SKM-1 treated with dmso at 0.1 percent for 144 hours (cell line): ENCODE measurements at regions not wholly inside any gene's neighbourhood (a gene's known extent, or its start where the extent isn't known, plus 50 kb on each side); places are given as distances from the start of the nearest gene placed in this dataset.

Source experiments
- DNase-seq: peaks from one replicate; lab custom pipeline; 2025; ENCODE audit not compliant: unreplicated experiment; lab: John Stamatoyannopoulos, UW

DNA sequence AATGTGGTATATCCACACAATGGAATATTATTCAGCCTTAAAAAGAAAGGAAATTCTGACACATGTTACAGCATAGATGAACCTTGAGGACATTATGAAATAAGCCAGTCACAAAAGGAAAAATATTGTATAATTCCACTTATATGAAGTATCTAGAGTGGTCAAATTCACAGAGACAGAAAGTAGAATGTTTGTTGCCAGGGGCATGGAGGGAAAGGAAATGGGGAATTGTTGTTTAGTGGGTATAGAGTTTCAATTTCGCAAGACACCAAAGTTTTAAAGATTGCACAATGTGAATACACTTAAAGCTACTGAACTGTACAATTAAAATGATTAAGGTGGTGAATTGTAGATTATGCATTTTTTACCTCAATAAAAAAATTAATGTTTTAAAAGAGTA is 92.9 kb downstream of the TXNL1 start:
- DNase-seq = no peak

DNA sequence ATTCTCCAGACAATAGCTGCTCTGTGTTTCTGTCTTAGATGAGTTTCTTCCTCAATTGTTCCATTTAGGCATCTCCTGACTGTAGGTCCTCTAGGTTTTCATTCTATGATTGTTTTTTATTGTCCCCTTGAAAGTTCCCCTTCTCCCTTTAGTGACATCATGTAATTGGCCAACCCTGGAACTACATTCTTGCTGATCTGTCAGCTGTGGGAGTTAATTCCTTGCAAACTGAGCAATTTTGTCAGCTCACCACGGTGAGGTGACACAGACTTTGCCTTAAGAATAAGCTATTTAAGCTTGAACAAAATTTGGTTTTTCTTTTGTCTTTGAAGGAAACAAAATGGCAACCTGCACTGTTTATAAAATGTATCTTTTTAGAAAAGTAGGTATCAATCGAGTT is 95.9 kb downstream of the TXNL1 start:
- no peak for DNase-seq

DNA sequence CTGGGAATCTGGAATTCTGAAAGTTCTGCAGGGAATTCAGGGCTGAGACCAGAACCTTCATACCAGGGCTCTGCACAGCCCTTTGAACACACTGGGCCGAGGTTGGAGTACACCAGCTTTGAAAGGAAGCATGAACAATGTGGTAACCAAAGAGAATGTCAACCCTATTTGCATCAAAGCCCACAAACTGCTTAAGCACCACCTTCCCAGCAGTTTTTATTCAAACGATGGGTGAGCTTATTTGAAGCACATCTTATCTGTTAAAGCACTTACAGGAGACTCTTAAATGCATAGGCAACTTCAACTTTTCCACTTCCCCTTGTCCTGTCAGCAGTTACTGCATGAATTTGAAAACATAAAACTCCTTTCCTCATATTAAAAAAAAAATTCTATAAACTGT is 96.6 kb downstream of the TXNL1 start:
- no peak for DNase-seq

DNA sequence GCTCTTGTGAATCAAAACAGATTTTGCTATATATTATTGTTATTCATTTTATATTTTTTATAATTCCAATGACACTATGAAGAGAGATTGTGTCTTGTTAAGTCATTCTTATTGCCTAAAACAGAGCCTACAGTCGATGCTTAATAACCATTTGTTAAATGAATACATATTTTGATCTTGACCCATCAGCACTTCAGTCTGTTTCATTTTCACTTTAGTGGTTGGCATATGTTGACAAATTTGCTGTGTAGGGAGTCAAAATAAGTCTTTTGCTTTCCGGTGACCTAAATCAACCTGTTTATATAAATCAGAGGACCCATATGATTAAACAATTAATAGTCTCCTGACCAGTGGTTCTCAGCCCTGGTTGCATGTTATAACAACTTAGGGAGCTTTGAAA is 97.1 kb downstream of the TXNL1 start:
- no peak for DNase-seq

DNA sequence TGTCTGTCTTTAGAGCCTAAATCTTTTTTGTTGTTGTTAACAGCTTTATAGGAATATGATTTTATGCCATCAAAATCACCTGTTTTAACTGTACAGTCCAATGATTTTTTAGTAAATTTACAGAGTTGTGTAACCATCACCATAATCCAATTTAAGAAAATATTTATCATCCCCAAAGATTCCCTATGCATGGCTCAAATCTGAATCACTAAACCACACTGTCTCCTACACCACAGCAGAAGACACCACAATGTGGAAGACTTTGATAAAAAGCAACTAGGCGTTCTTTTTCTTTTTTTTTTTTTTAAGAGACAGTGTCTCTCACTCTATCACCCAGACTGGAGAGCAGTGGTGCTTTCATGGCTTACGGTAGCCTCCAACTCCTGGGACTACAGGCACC is 99.6 kb downstream of the TXNL1 start:
- DNase-seq = no peak

DNA sequence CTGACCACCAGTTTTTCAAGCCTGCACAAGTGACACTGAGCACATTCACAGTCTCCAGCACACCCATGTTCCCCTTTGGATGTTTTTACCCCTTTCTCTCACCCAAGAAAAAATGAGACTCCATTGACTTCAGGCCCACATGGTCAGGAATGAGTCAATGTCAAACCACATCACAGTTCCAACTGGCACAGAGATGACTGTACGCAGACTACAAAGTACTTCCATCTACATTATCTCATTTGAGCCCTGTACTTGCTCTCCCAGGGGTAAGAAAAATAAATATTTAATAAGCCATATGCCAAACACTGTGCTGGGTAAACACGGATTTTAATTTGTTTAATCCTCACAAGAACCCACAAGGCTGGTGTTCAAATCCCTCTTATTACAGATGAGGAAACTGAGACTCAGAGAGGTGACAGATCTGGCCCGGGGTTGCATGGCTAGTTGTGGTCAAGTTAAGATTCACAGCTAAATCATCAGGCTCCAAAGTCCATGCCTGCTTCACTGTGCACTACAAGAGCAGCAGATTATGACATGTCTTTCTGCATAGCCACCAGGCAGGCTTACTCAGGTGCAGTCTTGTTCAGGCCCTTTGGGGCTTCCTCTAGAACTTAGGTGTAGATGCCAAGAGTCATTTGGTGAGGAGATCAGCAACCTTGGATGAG is 106.1 kb downstream of the TXNL1 start:
- DNase-seq = no peak

DNA sequence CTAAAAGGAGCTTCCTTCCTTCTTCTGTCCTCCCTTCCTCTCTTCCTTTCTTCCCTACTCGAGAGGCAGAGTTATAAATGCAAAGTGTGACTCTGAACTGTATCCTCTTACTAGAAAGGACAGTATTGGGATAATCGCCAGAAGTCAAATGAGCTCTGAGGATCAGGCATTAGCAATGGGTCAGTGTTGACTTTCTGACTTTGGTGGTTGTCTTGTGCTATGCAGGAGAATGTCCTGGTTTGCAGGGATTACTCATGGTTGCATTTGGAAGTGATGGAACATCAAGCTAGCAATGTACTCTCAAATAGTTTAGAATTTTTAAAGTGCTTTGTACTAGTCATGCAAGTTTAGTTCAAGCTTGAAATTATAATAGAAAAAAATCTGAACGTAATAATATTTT is 115.6 kb downstream of the TXNL1 start:
- no peak for DNase-seq

DNA sequence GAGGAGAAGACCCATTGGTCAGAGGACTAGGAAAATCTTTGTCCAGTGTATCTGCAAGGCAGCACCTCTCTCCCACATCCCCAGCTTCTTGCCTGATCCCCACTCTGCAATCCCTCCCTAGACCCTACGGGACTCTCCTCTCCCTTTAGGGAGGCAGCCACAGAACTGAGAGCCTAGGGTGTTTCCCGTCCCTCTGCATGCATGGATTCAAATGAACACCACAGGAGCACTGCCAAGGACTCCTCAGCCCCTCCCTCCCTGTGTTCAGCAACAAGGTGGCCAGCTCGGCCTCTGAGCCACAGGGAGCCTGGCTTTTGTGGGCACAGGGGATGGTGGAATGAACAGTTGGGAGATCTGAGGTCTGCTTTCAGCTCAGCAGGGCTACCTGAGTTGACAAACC is 117.1 kb downstream of the TXNL1 start:
- DNase-seq = no peak

DNA sequence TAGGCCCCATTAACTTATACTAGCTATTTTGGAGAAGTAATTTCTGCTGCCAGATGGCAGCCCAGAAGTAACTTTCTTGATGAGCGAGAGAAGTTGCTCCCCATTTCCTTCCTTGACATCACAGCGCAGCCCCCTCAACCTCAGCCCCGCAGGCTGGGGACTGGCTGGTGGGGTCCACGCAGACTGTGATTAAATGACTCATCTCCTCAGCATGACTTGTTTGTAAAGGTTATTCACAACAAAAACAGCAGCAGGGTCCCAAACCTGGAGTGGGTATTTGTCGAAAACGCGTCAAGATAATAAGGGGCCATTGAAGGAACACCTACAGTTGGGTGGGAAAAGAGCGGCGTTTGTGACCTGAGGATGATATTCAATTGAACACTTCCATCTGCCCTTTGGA is 120.6 kb downstream of the TXNL1 start:
- DNase-seq = no peak

DNA sequence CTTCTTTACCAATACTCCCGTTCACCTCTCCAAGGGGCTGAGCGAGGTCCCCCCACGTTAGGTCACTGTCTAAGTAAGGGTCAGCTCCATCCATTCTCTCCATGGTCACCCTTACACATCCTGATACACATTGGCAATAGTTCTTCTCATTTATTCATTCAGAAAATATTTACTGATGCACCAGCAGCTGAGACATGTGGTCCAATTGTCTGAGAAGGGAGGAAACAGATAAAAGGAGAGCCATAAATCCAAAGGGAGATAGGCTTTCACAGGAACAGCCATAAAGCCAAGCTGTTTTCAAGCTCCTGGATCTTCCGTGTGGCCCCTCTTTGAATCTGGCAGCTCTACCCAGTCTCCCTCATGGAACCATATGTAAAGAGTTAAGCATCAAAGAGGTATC is 121.2 kb downstream of the TXNL1 start:
- no peak for DNase-seq

DNA sequence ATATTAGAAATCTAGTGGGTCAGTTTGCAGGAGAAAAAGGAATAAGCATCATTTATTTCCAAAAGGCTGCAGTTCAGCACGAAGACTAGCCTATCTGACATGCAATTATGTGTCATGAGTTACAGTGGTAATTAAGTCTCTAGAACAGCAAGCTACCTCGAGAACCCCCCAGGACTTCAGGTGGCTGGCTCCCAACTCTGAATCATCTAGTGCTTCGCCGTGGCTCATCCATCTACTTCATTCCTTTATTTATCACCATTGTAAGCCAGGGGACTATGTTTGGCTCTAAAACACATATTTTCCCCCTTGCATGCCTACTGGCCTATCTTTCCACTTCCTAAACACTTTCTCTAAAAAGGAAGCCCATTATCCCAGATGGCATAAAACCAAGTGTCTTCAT is 121.6 kb downstream of the TXNL1 start:
- no peak for DNase-seq

DNA sequence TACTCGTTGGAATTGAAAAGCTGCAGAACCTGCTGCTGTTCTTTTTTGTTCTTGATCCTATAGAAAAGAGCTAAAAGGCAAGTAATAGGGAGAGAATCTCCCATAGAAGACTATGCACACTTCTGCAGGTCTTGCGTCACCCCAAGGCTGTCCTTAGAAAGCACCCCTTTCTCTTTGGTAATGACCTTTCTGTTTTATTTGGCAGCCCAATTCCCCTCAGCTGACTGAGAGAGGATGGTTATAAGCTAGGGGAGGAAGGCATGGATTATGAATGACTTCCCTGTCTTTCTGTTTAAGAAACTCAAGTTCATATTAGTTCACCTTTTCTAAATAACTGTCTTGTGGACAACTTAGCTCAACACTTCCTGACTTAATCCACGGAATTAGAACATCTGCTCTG is 122.9 kb downstream of the TXNL1 start:
- no peak for DNase-seq

DNA sequence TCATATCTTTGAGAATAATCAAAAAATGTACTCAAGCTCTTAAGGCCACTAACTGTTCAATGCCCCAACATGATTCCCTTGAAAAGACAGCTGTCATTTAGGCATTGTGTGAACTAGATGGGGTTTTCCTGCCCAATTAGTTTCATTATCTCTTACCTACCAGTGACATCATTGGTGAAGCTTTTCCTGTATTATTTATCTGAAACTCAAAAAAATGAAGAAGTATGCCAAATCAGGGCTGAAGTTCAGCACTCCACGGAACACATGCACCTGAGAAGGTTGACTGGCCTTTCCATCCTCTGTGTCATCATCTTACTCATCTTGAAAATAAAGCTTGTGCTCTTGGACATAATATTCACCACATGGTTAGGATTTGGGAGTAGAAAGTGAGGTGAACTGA is 126.4 kb downstream of the TXNL1 start:
- DNase-seq = no peak

DNA sequence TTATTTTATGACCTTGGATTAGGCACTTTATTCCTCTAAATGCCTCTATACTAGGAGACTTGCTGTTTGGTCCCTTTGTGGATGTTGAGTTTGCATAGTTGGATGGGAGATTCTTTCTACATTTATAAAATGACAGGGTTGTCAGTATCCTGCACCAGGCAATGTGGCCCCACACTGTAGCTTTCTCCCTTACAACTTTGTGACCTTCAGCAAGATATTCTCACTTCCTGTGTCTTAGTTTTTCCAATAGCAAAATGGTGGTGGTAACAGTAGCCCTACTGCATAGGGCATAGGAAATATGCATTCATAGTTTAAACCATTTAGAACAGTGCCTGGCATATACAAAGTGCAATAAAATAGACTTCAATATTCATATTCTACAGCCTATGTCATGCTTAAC is 128.3 kb downstream of the TXNL1 start:
- DNase-seq = no peak

DNA sequence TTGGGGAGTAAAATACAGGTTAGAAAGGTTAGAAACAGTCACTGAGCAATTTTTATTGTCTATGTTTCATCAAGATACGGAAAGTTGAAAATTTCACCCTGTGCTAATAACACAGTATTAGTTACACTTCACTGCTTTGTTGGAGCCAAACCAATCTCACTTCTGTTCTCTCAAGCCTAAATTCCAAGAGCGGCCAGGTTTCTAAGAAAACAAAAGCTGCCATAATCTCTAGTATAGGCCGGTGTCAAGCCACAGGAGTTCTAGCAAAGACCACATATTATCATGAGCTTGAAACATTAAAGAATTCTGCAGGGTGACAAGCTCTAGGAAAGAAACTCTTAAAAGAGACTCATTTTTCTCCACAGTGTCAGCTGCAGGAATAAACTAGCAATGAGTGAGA is 128.7 kb downstream of the TXNL1 start:
- DNase-seq = no peak

DNA sequence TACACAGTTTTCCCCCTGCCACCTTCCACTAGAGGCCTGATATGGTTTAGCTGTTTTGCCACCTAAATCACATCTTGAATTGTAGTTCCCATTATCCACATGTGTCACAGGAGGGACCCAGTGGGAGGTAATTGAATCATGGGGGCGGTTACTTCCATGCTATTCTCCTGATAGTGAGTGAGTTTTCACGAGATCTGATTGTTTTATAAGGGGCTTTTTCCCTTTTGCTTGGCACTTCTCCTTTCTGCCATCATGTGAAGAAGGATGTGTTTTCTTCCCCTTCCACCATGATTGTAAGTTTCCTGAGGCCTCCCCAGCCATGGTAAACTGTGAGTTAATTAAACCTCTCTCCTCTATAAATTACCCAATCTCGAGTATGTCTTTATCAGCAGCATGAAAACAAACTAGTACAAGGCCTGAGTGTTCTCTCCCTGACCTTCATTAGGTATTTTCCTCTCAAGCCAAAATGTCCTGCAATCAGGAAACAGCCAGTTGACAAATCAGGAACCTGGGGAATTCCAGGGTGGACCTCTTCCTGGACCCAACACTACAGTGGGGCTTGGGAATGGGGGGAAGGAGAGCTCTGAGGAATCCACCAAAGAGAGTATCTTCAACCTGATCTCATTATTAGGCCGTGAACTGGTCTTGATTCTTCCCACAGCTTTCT is 129.9 kb downstream of the TXNL1 start:
- no peak for DNase-seq

DNA sequence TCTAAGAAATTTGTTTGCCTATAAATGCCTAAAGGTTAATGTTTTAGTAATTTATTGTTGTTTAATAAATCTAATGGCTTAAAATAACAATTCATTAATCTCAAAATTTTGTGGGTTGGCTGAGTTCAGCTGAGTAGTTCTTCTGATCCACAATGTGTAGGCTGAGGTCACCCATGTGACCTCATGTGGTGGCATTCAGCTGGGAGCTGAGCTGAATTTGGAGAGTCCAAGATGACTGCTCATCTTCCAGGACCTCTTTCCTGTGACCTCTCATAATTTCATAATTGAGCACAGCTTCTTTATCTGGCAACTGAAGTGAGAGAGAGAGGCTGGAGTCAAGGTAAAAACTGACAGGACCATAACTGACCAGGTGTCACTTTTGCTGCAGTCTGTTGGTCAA is 132.4 kb downstream of the TXNL1 start:
- DNase-seq = no peak

DNA sequence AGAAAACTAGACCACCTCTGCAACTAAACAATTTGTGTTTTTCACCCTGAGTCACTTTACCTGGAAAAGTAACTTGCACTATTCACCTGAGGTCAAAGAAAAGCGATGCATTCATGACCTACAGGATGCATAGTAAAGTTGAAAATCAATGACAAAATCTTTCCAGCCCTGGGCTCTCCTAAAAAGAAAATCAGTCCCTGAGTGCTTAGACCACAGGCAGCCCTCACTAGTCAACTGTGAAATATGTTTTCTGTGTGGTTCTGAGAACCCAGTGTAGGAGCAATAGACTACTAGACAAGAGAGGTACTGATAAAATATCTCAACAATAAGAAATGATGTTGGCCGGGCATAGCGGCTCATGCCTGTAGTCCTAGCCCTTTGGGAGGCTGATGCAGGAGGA is 133.1 kb downstream of the TXNL1 start:
- DNase-seq = no peak

DNA sequence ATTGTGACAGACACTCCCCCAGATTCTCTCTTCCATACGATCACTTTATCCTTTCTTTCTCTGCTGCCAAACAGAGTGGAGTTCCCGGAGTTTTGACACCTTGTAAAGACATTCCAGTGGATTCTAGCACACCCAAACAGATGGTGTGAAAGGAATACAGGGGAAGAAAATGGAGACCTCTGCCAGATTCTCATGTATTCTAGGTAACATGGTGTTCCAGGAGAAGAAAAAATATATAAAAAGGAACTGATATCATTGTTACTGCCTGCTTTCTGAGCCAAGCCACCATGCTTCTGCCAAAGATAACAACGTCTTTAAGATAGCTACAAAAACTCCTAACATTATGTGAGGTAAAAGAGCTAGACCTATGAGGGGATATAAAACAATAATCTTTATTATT is 136.5 kb downstream of the TXNL1 start:
- DNase-seq = no peak

DNA sequence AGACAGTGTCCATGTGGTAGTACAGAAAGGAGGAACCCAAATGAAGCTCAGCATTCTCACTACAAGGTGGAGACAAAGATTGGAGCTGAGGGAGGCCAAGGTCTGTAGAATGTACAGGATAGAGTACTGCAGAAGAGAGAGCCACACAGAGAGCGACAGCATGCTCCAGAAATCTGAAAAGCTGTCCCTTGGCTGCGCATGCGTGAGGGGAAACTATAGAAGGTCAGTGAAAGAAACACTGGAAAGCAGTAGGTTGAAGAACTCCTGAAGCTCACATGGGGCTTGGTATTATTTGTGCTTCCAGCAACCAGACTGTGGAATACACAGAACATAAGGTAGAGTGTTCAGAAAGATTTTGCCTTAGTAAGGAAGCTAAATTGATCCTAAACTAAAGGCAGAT is 142.5 kb downstream of the TXNL1 start:
- no peak for DNase-seq

DNA sequence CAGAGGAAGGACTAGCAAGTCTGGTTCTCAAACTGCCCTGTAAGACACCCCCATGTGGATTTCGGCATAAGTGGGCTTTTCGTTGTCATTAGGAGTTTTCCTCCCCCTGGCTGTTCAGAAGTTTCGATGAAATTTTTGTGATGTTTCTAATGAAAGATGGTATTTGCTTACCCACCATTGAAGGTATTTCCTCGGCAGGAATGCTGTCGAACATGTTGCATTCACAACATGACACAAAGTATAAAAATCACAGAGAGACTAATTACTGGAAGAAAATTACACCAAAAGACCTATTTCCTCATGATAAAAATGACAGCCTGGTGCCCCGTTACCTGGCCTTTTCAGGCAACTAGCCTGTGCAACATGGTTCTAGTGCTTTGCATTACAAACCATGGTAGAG is 144.9 kb downstream of the TXNL1 start:
- DNase-seq = no peak

DNA sequence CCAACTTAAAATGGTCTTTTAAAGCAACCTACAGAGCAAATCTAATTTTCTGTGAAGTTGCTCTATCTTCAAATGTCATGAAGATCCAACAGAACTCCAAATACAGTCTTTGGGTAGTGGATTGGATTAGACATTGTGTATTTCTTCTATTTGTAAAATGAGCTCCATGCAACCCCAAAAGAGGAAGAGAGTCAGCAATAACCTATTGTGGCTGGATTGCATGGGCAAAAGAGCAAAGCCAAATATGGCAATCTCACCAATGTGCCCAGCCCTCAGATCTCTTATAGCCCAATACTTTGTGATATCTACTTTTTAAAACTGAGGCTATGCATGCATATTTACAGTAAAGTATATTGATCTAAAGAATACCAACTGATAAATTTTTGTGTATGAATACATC is 146.3 kb downstream of the TXNL1 start:
- DNase-seq = peak; percentile 33

DNA sequence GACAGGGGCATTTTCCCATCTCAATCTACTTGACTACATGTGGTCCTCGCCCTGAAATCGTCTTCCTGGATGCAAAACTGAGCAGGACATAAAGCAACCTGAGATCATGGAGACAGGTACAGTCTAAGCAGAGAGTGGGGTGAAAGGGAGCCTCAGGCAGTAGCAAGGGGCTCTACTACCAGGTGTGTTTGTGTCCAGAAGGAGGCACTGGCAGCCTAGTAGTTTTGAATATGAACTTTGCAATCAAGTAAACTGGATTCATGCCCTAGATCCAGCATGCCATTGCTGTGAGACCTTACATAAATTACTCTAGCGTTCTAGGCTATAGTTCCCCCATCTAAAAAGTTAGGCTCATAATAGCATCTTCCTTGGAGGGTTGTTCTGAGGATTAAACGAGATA is 147.4 kb downstream of the TXNL1 start:
- no peak for DNase-seq
